ENCODE measurements at regions not wholly inside any gene's neighbourhood (a gene's known extent, or its start where the extent isn't known, plus 50 kb on each side); places are given as distances from the start of the nearest gene placed in this dataset.
A peak's percentile ranks its signal among the peaks of the same experiment; 100 is the strongest.
"Not testable (repeated sequence)": the region's sequence is repeated elsewhere in the genome, so short reads cannot be mapped to it uniquely, and the experiment has no call there.

DNA sequence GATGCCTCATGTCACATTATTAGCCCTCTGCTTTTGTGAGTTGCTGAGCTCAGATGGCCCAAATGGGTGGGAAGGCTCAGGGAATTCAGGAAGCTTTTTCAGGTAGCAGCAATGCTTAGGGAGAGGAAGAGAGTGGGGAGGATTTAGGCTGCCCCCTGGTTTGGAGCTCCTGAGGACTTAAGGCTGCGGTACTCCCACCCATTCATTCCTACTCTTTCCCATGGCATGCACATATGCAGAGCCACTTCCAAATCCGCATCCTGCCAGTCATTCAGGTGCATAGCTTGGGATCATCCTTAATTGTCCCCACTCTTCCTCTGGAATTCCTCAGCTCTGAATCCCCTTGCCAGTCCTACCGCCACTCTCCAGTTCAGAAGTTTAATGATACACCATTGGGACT is 343.1 kb upstream of the FRG2C start:
- no peak for DNase-seq (ENCODE audit: low spot score)

DNA sequence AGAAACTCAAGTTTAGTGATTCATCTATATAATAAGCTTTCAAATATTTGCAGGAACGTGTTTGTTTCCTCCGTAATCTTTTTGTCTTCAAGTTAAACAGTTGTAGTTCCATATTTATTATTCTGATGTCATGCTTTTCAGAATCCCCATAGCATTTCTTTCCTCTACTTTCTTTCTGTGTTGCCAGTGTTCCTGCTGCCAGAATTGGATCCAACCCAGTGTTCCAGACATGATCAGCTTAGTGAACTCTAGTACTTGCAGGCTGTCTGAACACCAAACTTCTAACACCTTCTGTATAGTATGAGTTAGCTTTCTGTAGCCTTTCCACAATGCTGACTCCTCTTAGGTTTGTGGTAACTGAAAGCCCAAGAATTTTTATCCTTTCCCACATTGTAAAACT is 340.2 kb upstream of the FRG2C start:
- not testable (repeated sequence) for DNase-seq (ENCODE audit: low spot score)

DNA sequence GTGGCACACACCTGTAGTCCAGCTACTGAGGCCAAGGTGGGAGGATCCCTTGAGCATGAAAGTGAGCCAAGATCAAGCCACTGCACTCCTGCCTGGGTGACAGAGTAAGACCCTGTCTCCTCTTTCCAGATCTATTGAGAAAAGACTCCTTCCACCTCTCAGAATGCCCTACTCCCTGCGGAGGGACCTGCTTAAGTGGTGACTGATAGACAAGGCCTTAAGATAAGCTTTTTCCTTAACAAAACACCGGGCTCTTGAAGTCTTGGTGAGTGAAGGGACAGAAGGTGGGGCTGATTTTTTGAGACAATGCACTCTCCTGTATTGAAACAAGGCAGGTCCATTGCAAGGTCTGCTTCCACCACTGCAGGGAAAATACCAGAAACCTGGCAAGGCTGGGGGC is 338.4 kb upstream of the FRG2C start:
- DNase-seq (ENCODE audit: low spot score): no peak

DNA sequence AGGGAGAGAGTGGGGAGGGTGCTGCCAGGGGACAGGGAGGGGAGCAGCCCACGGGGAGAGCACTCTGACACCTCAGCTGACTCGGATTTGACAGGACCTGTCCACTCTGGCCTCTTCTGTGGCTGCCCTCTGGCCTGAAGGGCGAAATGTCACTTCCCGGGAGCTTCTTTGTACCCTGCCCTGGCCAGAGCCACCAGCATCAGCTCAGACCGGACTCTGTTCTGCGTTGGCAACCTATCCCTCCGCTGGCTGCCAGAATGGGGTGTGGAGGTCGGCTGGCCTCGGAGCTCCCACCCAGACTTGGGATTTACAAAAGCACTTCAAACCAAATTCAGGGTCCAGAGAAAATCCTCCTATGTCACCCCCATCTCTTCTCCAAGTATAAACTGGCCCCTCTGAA is 336.7 kb upstream of the FRG2C start:
- no peak for DNase-seq (ENCODE audit: low spot score)

DNA sequence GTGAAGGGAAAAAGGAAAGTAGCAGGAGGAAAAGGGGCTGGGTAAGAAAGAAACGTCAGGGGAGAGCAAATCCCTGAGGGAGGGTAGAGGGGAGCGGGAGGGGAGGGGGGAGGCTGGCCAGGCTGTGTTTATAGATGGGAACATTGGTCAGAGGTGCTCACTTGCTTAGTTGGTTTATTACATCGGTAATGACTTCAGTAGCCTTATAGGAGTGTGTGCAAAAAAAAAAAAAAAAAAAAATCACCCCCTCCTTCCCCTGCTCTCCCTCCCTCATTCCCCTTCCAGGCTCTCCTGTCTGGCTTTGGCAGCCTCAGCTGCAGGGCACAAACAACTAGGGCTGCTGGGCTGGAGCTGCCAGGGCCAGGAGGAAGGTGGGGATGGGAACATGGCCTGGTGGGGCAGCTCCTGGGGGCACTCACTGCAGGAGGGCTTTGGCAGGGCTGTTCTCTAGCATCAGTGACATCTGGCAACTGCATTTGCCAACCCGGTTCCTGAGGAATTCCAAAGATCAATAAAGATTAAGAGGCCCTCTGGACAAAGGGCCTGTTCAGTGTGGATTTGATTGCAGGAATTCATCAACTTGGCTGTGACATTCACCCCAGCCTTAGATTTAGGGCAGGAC is 334.5 kb upstream of the FRG2C start:
- no peak for DNase-seq (ENCODE audit: low spot score)

DNA sequence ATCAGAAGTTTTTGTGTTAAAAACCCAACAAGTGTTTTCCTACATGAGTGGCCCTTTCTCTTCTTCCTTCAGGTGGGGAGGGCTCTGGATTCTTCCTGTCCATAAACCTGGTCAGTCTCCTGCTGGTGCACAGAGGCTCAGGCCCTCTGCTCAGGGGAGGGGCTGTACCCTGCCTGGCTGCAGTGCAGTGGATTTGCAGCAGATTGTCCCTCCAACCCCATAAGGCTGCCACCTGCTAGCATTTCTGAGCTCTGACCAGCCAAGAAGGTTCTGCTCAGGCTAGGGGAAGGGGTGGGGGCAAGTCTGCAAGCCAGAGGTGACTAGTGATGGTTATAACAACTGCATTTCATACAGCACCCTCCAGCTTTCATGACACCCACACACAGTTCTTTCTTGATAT is 333.7 kb upstream of the FRG2C start:
- DNase-seq (ENCODE audit: low spot score): not testable (repeated sequence)

GRCh38 chr3:75332090-75332489 is 332.0 kb upstream of the FRG2C start:
- not testable (repeated sequence) for DNase-seq (ENCODE audit: low spot score)

DNA sequence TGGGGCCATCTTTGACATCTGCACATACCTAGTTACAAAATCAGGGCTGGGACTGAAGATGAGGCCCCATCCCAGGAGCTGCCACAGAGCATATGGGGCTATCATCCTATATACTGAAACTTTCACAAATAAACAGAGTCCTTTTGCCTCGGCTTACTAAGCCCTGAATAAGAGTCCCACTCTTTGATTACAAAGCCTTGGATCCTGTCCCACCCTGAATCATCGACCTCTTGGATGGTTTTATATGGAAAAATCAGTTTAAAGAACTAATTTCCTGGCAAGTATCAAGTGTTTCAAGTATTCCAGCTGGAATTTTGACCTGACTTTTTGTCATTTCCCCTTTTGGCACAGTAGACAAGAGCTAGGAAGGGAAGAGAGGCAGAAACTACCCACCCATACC is 331.3 kb upstream of the FRG2C start:
- no peak for DNase-seq (ENCODE audit: low spot score)

DNA sequence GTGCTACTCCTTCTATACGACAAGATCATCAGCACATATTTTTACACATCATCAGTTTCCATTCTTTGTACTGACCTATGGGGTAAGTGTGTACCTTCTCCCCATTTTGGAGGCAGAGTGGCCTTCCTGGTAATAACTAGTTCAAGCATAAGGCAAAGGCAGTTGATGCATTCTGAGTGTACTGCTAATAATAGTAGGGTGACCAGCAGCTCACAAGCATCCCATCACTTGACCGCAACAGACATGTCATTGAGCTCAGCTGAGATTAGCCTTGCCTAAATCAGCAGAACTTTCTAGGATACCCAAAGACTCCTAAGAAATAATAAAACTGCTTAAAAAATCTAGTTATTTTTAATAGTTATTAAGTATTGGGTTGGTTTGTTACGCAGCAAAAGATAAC is 329.8 kb upstream of the FRG2C start:
- no peak for DNase-seq (ENCODE audit: low spot score)

GRCh38 chr3:75337226-75337900 is 326.8 kb upstream of the FRG2C start:
- no peak for DNase-seq (ENCODE audit: low spot score)

- DNase-seq (ENCODE audit: low spot score): no peak
Observed at GRCh38 chr3:75338342-75338741, 325.8 kb upstream of the FRG2C start.

GRCh38 chr3:75341324-75342067 is 322.6 kb upstream of the FRG2C start:
- DNase-seq (ENCODE audit: low spot score): no peak

DNA sequence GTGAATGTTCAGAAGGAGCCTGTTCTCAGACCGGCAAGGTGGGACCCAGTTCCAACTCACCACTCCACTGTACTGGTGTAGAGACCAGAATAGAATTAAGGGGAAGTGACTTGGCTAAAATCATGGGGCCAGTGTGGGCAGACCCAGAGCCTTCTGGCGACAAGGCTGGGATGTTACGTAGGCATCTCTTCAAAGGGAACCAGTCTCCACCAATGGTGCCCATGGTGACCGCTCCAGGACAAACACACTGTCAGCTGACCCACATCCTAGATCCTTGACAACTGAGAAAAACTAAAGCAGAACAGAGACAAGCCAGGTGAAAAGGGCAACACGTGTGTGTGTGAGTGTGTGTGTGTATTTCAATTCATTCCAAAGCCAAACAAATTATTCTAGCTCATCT is 321.7 kb upstream of the FRG2C start:
- DNase-seq (ENCODE audit: low spot score): no peak

- DNase-seq (ENCODE audit: low spot score): not testable (repeated sequence)
Observed at GRCh38 chr3:75350536-75350935, 313.6 kb upstream of the FRG2C start.

- peak; percentile 55 for DNase-seq (ENCODE audit: low spot score)
Observed at GRCh38 chr3:75362086-75362784, 301.9 kb upstream of the FRG2C start.

DNA sequence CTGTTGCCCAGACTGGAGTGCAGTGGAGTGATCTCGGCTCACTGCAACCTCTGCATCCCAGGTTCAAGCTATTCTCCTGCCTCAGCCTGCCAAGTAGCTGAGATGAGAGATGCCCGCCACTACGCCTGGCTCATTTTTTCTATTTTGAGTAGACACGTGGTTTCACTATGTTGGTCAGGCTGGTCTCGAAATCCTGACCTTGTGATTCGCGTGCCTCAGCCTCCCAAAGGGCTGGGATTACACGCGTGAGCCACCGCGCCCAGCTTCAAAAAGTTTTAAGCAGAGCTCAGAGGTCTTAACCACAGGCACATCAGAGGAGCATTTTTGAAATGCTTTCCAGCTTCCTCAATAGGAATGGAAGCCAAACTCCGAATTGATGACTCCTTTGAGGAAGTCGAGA is 291.2 kb upstream of the FRG2C start:
- not testable (repeated sequence) for DNase-seq (ENCODE audit: low spot score)

GRCh38 chr3:75379840-75380239 is 284.3 kb upstream of the FRG2C start:
- DNase-seq (ENCODE audit: low spot score): not testable (repeated sequence)

DNA sequence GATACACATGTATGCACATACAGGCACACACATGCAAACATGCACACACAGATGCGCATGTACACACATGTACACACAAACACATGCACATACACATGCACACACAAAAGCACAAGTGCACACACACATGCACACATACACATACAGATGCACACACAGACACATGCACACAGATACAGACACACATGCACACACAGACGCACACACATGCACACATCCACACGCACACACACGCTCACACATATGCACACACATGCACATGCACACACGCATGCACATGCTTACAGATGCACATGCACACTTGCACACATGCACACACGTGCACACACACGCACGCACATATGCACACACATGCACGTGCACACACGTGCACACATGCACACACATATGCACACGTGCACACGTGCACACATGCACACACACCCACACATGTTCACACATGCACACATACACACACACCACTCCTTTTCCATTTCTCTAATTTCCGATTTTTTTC is 283.8 kb upstream of the FRG2C start:
- DNase-seq (ENCODE audit: low spot score): no peak

DNA sequence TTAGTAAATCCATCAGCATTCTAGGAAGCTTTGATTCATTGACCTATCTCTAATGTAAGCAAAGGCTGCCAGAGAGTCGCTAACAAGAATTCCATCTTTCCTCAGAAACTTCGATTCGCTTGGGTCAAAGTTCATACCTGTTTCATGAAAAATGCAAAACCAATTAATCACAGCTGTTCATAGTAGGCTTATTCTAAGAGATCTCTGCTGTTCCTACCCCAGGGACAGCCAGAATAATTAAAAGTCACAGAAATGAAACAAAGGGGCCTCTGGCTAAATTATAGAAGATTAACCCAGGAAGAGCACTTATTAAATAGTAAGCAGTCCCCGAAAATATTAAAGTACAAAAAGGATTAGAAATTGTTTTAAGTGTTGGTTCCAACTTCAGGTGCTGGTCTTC is 280.1 kb upstream of the FRG2C start:
- not testable (repeated sequence) for DNase-seq (ENCODE audit: low spot score)

- not testable (repeated sequence) for DNase-seq (ENCODE audit: low spot score)
Observed at GRCh38 chr3:75388486-75389124, 275.5 kb upstream of the FRG2C start.

DNA sequence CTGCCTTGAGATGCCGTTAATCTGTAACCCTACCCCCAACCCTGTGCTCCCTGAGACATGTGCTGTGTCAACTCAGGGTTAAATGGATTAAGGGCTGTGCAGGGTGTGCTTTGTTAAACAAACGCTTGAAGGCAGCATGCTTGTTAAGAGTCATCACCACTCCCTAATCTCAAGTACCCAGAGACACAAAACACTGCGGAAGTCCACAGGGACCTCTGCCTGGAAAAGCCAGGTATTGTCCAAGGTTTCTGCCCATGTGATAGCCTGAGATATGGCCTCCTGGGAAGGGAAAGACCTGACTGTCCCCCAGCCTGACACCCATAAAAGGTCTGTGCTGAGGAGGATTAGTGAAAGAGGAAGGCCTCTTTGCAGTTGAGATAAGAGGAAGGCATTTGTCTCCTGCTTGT is 270.8 kb upstream of the FRG2C start:
- DNase-seq (ENCODE audit: low spot score): not testable (repeated sequence)

DNA sequence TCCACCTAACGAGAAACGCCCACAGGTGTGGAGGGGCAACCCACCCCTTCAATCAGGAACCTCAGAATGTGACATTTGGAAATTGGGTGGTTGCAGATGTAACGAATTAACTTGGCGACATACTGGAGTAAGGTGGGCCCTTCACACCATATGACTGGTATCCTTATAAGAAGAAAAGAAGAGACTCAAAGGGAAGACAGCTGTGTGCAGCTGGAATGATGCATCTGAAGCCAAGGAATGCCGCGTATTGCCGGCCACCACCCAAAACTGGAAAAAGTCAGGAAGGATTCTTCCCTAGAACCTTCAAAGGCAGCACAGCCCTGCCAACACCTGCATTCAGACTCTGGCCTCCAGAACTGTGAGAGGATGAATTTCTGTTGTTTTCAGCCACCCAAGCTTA is 270.0 kb upstream of the FRG2C start:
- not testable (repeated sequence) for DNase-seq (ENCODE audit: low spot score)

Measured in activated CD4-positive, alpha-beta T cell treated with anti-CD3 and anti-CD28 coated beads, Interleukin-2, Interleukin-4, amounts not matched to agents 100 ng/mL and 50 ng/mL, durations not matched to agents 16 hours and 8 hours (primary cell).